ENCODE measurements at regions not wholly inside any gene's neighbourhood (a gene's known extent, or its start where the extent isn't known, plus 50 kb on each side); places are given as distances from the start of the nearest gene placed in this dataset.

DNA sequence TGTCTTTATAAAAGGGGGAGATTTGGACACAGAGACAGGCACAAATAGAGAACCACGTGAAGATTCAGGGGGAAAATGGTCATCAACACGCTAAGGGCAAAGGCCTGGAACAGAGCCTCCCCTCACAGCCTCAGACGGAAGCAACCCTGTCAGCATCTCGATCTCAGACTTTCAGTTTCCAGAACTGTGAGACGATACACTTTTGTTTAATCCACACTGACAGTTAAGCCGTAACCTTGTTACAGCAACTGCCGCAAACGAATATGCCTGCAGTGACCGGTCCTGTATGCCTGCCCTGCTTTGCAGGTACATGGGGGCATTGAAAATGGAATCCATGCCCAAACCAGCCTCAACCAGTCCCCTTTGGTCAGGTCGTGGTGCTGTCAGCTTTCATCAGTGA is 139.5 kb downstream of the ATPSCKMT start:
- Histone ChIP-seq H3K23me2 (ENCODE audit: insufficient read length, low read depth, low read length, poor library complexity, severe bottlenecking) (no peaks in the 10 kb centered on the region), H4K5ac (ENCODE audit: insufficient read length, low read depth, low read length) (no peak overlapping the region), H2BK5ac (ENCODE audit: insufficient read length, low read length) (no peak overlapping the region), H3K79me2 (ENCODE audit: insufficient read depth, low read length) (no peaks in the 10 kb centered on the region), H3K9me3 (ENCODE audit: control insufficient read depth, low read depth, low read length) (no peaks in the 10 kb centered on the region), H4K8ac (replicated peaks; ENCODE audit: insufficient read length, low read depth, low read length) (no peak overlapping the region), H2BK20ac (ENCODE audit: low read depth, low read length, poor library complexity, severe bottlenecking) (no peak overlapping the region), H4K20me1 (ENCODE audit: control insufficient read depth, insufficient read depth, insufficient read length) (no peaks in the 10 kb centered on the region), H2AK5ac (ENCODE audit: insufficient read length, low read length) (no peak overlapping the region), H3K9ac (ENCODE audit: extremely low read depth, insufficient read length, low read length) (no peak overlapping the region), H2AFZ (ENCODE audit: low read length) (no peak overlapping the region), H3K4me2 (ENCODE audit: insufficient read depth, insufficient read length, low read length) (no peak overlapping the region), H2BK15ac (ENCODE audit: low read depth, low read length) (no peak overlapping the region), H3K27me3 (ENCODE audit: insufficient read depth, low read length) (no peaks in the 10 kb centered on the region; the same call in 1 of the 2 replicates), H3K18ac (ENCODE audit: insufficient read length, low read depth, low read length) (no peak overlapping the region), H3T11ph (ENCODE audit: low read length) (no peak overlapping the region), H3K4ac (ENCODE audit: low read depth, low read length) (no peak overlapping the region), H3K14ac (ENCODE audit: insufficient read depth, low read length) (no peak overlapping the region), H3K27ac (ENCODE audit: insufficient read length, low read depth, low read length) (no peak overlapping the region), H3K79me1 (ENCODE audit: insufficient read depth, low read depth, low read length, poor library complexity, severe bottlenecking) (no peaks in the 10 kb centered on the region), H3K4me1 (ENCODE audit: insufficient read depth, low read length) (peaks cover 2% of the 10 kb centered on the region; the same call in 1 of the 2 replicates), H3K23ac (ENCODE audit: insufficient read length, low read depth, low read length) (no peak overlapping the region), H2BK12ac (ENCODE audit: insufficient read length, low read depth, low read length) (no peak overlapping the region), H4K91ac (ENCODE audit: insufficient read length, low read depth, low read length) (no peak overlapping the region), H2BK120ac (ENCODE audit: low read depth, low read length, poor library complexity, severe bottlenecking) (no peak overlapping the region), H3K56ac (ENCODE audit: insufficient read length, low read depth, low read length) (no peak overlapping the region)
- Mint-ChIP-seq H3K27me3 (ENCODE audit: low read depth) (peaks cover 16% of the 10 kb centered on the region), H3K27ac (peak overlapping the region in 1 of 3 experiments; percentile 49; a peak in 1 of 7 replicates), H3K36me3 (ENCODE audit: insufficient read depth in 1 of 3, low read depth in 3 of 3) (peaks cover 0 to 5% (median 2%) of the 10 kb centered on the region in 3 experiments; a peak in 2 of 7 replicates), H3K4me3 (no peak overlapping the region), H3K4me1 (peaks cover 2 to 13% of the 10 kb centered on the region in 2 experiments; a peak in 3 of 4 replicates), H3K9me3 (no peaks in the 10 kb centered on the region; a peak in 1 of 5 replicates)
- no peak for DNase-seq
- TF ChIP-seq, protein P1, sequence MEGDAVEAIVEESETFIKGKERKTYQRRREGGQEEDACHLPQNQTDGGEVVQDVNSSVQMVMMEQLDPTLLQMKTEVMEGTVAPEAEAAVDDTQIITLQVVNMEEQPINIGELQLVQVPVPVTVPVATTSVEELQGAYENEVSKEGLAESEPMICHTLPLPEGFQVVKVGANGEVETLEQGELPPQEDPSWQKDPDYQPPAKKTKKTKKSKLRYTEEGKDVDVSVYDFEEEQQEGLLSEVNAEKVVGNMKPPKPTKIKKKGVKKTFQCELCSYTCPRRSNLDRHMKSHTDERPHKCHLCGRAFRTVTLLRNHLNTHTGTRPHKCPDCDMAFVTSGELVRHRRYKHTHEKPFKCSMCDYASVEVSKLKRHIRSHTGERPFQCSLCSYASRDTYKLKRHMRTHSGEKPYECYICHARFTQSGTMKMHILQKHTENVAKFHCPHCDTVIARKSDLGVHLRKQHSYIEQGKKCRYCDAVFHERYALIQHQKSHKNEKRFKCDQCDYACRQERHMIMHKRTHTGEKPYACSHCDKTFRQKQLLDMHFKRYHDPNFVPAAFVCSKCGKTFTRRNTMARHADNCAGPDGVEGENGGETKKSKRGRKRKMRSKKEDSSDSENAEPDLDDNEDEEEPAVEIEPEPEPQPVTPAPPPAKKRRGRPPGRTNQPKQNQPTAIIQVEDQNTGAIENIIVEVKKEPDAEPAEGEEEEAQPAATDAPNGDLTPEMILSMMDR (conservative IDR thresholded peaks at IDR 0.05) = no peak
- WGBS (ENCODE audit: extremely low coverage, insufficient read length, low lambda C conversion rate) = no CpG with 5 or more reads among the region's 10 CpGs
